Heart left ventricle (tissue), 13 donors: ENCODE measurements at regions not wholly inside any gene's neighbourhood (a gene's known extent, or its start where the extent isn't known, plus 50 kb on each side); places are given as distances from the start of the nearest gene placed in this dataset.

Experiments used
- POLR2A ChIP-seq, 2 donors: fragments of 450-650 bp; IDR thresholded peaks; one replicate each; pipeline ENCODE4 v1.6.1; 2017; ENCODE audit warnings: antibody characterized with exemption in 2 of 2, mild to moderate bottlenecking in 2 of 2, moderate library complexity in 2 of 2
- TF ChIP-seq, protein P1 (sequence below), 12 donors: fragments of 200-600 bp; sonication (generic) in 4 of 12; IDR thresholded peaks; one replicate each; pipeline versions ENCODE4 v1.5.0 to v1.8.0; 2018 to 2022; ENCODE audit warnings: antibody characterized with exemption in 12 of 12, mild to moderate bottlenecking in 5 of 12
- donor health status: ischemic (EF 13 %, LVEDD 7.1; RV severe dilation, severe dysfunction).
- donor health status: DM: no; HTN: yes; CAD: no.
- donor health status: DM: no; HTN: no; CAD: no.
- donor health status: ischemic (EF 25% LVEDD 6.9; RV normal size, moderate dysfunction).
- donor health status: ischemic (EF 25% LVEDD 5.7; RV mildly dilated, moderate dysfunction).
- donor health status: ischemic (EF 35%, LVEDD 5.7; RV mildly dilated, moderate dysfunction).
- donor health status: nonischemic (EF 11% LVEDD 7.7; RV severe dilation, severe dysfunction).
- donor health status: DM: yes; HTN: yes; CAD: no.
- donor health status: PGD.
- donor health status: ischemic (EF 29% LVEDD 5.4; RV normal size, mild dysfunction).
- donor health status: nonischemic (EF 23%, LVEDD 6.1; RV moderate dilation, normal function).

- TF ChIP-seq, protein P1, sequence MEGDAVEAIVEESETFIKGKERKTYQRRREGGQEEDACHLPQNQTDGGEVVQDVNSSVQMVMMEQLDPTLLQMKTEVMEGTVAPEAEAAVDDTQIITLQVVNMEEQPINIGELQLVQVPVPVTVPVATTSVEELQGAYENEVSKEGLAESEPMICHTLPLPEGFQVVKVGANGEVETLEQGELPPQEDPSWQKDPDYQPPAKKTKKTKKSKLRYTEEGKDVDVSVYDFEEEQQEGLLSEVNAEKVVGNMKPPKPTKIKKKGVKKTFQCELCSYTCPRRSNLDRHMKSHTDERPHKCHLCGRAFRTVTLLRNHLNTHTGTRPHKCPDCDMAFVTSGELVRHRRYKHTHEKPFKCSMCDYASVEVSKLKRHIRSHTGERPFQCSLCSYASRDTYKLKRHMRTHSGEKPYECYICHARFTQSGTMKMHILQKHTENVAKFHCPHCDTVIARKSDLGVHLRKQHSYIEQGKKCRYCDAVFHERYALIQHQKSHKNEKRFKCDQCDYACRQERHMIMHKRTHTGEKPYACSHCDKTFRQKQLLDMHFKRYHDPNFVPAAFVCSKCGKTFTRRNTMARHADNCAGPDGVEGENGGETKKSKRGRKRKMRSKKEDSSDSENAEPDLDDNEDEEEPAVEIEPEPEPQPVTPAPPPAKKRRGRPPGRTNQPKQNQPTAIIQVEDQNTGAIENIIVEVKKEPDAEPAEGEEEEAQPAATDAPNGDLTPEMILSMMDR (IDR thresholded peaks at IDR 0.05), result no peak
- no peak for TF ChIP-seq POLR2A (IDR thresholded peaks at IDR 0.05)
Observed at GRCh38 chr15:95559875-95560394, 770.6 kb upstream of the NR2F2 start.
